Type B pancreatic cell (in vitro differentiated cells): ENCODE measurements at regions not wholly inside any gene's neighbourhood (a gene's known extent, or its start where the extent isn't known, plus 50 kb on each side); places are given as distances from the start of the nearest gene placed in this dataset.
A peak's percentile ranks its signal among the peaks of the same experiment; 100 is the strongest.

ENCODE experiments used
- DNase-seq: peaks from one replicate; pipeline ENCODE4 v3.0.0; 2021; ENCODE audit warnings: mixed read lengths; ENCODE audit not compliant: unreplicated experiment; ENCODE audit errors: extremely low spot score
- H3K27ac Mint-ChIP-seq: 2 replicates; pipeline ENCODE4 v1.8.0; 2021; ENCODE audit warnings: mild to moderate bottlenecking, mixed read lengths
- H3K27me3 Mint-ChIP-seq: 2 replicates; pipeline ENCODE4 v1.8.0; 2021; ENCODE audit warnings: mixed read lengths
- H3K36me3 Mint-ChIP-seq: 2 replicates; pipeline ENCODE4 v1.8.0; 2021; ENCODE audit warnings: mixed read lengths
- H3K4me1 Mint-ChIP-seq: one replicate; pipeline ENCODE4 v1.8.0; 2021; ENCODE audit warnings: mixed read lengths; ENCODE audit not compliant: unreplicated experiment
- H3K4me3 Mint-ChIP-seq: 2 replicates; pipeline ENCODE4 v1.8.0; 2021; ENCODE audit warnings: mild to moderate bottlenecking, mixed read lengths
- H3K9me3 Mint-ChIP-seq: 2 replicates; pipeline ENCODE4 v1.8.0; 2021; ENCODE audit warnings: mixed read lengths
- TF ChIP-seq, protein P1 (sequence below): fragments of 200-600 bp; sonication (generic); conservative IDR thresholded peaks from 2 replicates; pipeline ENCODE4 v1.5.0; 2021; ENCODE audit warnings: antibody characterized with exemption, mild to moderate bottlenecking

DNA sequence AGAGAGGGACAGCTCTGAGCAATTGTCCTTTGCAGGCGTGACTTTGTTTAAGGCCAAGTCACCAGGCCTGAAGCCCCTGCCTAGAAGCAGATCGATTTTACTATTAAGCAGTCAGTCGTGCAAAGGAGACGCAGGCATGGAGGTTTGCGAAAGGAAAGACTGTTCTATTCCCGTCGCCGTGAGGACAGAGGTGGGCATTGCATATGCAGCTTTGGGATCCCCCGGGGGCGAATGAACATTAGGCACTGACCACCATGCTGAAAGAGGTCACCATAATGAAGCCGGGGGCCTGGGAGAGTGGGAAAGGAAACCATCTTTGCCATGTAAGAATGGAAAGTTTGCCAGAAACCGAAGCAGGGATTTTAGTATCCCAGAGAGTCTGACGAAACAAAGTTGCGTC lies 231.6 kb downstream of the BCL11A start:
- Mint-ChIP-seq H3K4me1 (peaks cover 38% of the 10 kb centered on the region), H3K36me3 (peaks cover 4% of the 10 kb centered on the region)

DNA sequence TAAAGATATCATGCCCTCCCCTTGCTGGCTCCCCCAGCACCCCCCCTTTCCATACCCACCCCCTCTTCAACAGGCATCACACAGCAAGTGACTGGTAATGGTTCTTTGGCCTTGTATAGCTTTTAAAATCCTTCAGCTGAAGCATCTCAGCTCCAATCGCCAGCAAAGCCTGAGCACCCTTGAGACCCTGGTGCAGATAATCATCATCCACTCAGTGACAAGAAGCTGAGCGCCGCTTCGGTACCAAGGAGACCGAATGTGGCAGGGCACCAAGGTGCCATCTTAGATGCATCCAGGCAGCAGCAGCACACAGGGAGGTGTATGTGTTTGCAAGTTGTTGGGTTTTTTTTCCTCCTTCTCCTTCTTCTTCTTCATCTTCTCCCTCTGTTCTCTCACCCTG lies 232.7 kb downstream of the BCL11A start:
- no peak overlapping the region for H3K4me3 Mint-ChIP-seq
- no peaks in the 10 kb centered on the region for H3K9me3 Mint-ChIP-seq
- peak overlapping the region; percentile 28 for H3K27ac Mint-ChIP-seq
- peaks cover 10% of the 10 kb centered on the region for H3K27me3 Mint-ChIP-seq
- DNase-seq: no peak
- H3K36me3 Mint-ChIP-seq: no peaks in the 10 kb centered on the region
- TF ChIP-seq, protein P1, sequence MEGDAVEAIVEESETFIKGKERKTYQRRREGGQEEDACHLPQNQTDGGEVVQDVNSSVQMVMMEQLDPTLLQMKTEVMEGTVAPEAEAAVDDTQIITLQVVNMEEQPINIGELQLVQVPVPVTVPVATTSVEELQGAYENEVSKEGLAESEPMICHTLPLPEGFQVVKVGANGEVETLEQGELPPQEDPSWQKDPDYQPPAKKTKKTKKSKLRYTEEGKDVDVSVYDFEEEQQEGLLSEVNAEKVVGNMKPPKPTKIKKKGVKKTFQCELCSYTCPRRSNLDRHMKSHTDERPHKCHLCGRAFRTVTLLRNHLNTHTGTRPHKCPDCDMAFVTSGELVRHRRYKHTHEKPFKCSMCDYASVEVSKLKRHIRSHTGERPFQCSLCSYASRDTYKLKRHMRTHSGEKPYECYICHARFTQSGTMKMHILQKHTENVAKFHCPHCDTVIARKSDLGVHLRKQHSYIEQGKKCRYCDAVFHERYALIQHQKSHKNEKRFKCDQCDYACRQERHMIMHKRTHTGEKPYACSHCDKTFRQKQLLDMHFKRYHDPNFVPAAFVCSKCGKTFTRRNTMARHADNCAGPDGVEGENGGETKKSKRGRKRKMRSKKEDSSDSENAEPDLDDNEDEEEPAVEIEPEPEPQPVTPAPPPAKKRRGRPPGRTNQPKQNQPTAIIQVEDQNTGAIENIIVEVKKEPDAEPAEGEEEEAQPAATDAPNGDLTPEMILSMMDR: no peak
- peaks cover 38% of the 10 kb centered on the region for H3K4me1 Mint-ChIP-seq

More for the DNA sequence above, 231.6 kb downstream of the BCL11A start:
- Mint-ChIP-seq H3K4me3 (no peak overlapping the region), H3K27ac (no peak overlapping the region), H3K27me3 (peaks cover 10% of the 10 kb centered on the region), H3K9me3 (no peaks in the 10 kb centered on the region)
- TF ChIP-seq, protein P1: no peak
- DNase-seq: no peak

DNA sequence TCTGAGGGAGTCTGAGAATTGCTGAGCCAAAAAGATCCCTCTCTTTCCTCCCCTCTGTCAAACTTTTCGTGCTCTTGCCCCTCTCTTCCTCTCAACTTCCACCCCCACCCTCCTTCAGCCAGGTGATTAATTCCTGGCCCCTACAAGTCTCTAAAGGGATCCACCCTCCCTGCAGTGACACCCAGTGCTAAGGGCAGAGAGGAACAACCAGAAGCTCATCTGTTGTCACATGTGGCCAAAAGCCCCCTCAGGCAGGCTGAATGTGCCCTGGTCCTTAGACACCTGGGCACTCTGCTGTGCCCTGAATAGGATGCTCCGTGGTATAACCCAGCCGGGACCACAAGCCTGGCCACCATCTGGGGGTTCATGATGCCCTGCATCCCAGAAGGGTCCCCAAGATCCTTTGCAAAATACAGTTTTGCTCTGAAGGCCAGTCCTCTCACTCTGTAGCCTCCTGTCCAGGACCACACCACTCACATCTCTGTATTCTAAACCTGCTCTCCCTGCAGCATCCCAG lies 234.4 kb downstream of the BCL11A start:
- H3K27ac Mint-ChIP-seq: no peak overlapping the region

DNA sequence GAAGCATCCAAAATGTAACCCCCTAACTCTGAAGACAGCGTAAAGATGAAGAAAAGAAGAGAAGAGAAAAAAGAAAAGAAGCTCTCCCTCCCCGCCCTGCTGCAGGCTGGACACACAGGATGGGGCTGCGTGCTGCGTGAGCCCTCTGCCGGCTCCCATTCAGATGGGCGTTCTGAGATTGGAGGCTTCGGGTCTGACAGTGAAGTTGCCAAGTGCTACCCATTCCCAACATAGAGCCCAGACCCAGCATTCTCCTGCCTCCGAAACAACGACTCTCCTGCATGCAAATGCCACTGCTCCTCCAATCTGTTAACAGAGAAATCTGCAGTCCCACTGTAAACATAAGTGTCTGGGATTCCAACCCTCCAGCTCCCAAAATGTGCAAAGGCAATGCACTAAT lies 234.9 kb downstream of the BCL11A start:
- H3K36me3 Mint-ChIP-seq: no peaks in the 10 kb centered on the region
- TF ChIP-seq, protein P1: peak; percentile 26
- no peak overlapping the region for H3K27ac Mint-ChIP-seq
- H3K4me1 Mint-ChIP-seq: peaks cover 31% of the 10 kb centered on the region
- no peak for DNase-seq
- H3K4me3 Mint-ChIP-seq: no peak overlapping the region
- no peaks in the 10 kb centered on the region for H3K9me3 Mint-ChIP-seq
- H3K27me3 Mint-ChIP-seq: peaks cover 10% of the 10 kb centered on the region

More for the DNA sequence above, 234.4 kb downstream of the BCL11A start:
- peaks cover 36% of the 10 kb centered on the region for H3K4me1 Mint-ChIP-seq
- no peak for DNase-seq
- H3K9me3 Mint-ChIP-seq: no peaks in the 10 kb centered on the region
- TF ChIP-seq, protein P1: no peak
- no peaks in the 10 kb centered on the region for H3K36me3 Mint-ChIP-seq
- H3K27me3 Mint-ChIP-seq: peaks cover 10% of the 10 kb centered on the region
- H3K4me3 Mint-ChIP-seq: no peak overlapping the region

DNA sequence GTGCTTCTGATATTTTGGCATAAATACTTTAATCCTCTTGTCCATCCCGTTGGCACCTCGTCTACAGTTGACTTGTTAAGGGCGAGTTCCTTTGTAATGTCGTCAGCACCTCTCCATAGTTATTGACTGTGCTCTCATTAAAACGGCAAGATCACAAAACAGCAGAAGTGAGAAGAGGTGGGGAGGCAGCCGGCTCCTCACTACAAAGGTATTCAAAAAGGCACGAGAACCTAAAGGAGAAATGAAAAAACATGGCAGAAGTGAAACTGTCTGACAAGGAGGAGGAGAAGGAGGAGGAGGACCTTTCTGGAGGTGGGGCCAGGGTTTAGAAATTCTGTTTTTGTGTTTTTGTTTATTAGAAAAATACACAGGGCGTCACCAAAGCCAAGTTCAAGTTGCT lies 235.6 kb downstream of the BCL11A start:
- H3K27ac Mint-ChIP-seq: no peak overlapping the region
- peaks cover 10% of the 10 kb centered on the region for H3K27me3 Mint-ChIP-seq
- H3K9me3 Mint-ChIP-seq: no peaks in the 10 kb centered on the region
- H3K36me3 Mint-ChIP-seq: no peaks in the 10 kb centered on the region
- H3K4me1 Mint-ChIP-seq: peaks cover 25% of the 10 kb centered on the region
- TF ChIP-seq, protein P1: no peak
- no peak for DNase-seq
- no peak overlapping the region for H3K4me3 Mint-ChIP-seq

DNA sequence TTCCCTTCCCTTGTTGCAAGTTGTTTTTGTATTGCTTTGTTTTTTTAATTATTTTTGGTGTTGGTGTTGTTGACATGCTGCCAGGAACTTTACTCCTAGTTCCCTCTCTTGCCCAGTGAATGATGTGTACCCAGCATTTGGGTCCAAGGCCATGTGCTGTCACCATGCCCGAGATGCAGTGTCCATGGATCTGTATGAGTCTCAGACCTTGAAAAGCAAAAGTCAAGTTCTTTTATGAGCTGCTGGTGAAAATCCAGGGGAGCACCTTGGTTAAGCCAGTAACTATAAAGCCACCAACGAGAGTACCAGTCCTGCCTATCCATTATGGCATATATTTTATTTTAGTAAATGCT lies 236.4 kb downstream of the BCL11A start:
- TF ChIP-seq, protein P1: no peak
- H3K36me3 Mint-ChIP-seq: no peaks in the 10 kb centered on the region
- H3K4me3 Mint-ChIP-seq: no peak overlapping the region
- DNase-seq: no peak
- H3K4me1 Mint-ChIP-seq: peaks cover 21% of the 10 kb centered on the region
- no peak overlapping the region for H3K27ac Mint-ChIP-seq
- H3K9me3 Mint-ChIP-seq: no peaks in the 10 kb centered on the region
- H3K27me3 Mint-ChIP-seq: peaks cover 10% of the 10 kb centered on the region
